Ammon's horn (tissue), 1 donor: ENCODE measurements at regions not wholly inside any gene's neighbourhood (a gene's known extent, or its start where the extent isn't known, plus 50 kb on each side); places are given as distances from the start of the nearest gene placed in this dataset.

ENCODE experiments used
- DNase-seq: peaks from one replicate; pipeline ENCODE4 v3.0.0-alpha.2; 2016; ENCODE audit warnings: low spot score

- no peak for DNase-seq
Measured at GRCh38 chr16:85990861-85991301, 91.9 kb downstream of the IRF8 start.

GRCh38 chr16:85991425-85991824 is 92.5 kb downstream of the IRF8 start:
- no peak for DNase-seq

GRCh38 chr16:85991856-85992255 is 92.9 kb downstream of the IRF8 start:
- DNase-seq: no peak

- DNase-seq: no peak
Measured at GRCh38 chr16:85992359-85992758, 93.4 kb downstream of the IRF8 start.

GRCh38 chr16:85992779-85993178 is 93.8 kb downstream of the IRF8 start:
- DNase-seq: no peak

- DNase-seq: no peak
Measured at GRCh38 chr16:85994492-85995490, 95.8 kb downstream of the IRF8 start.

- DNase-seq: no peak
Measured at GRCh38 chr16:85995541-85996423, 96.8 kb downstream of the IRF8 start.

GRCh38 chr16:85996843-85997242 is 97.9 kb downstream of the IRF8 start:
- no peak for DNase-seq

- no peak for DNase-seq
Measured at GRCh38 chr16:85998171-85998867, 99.4 kb downstream of the IRF8 start.

GRCh38 chr16:85998868-85999729 is 100.1 kb downstream of the IRF8 start:
- DNase-seq: no peak

- DNase-seq: no peak
Measured at GRCh38 chr16:85999778-86000177, 100.8 kb downstream of the IRF8 start.

GRCh38 chr16:86002178-86002900 is 103.4 kb downstream of the IRF8 start:
- no peak for DNase-seq

GRCh38 chr16:86007524-86007923 is 108.6 kb downstream of the IRF8 start:
- no peak for DNase-seq

- DNase-seq: no peak
Measured at GRCh38 chr16:86010680-86011141, 111.7 kb downstream of the IRF8 start.

GRCh38 chr16:86011532-86011931 is 112.6 kb downstream of the IRF8 start:
- no peak for DNase-seq

- DNase-seq: no peak
Measured at GRCh38 chr16:86012221-86012620, 113.3 kb downstream of the IRF8 start.

GRCh38 chr16:86013867-86014266 is 114.9 kb downstream of the IRF8 start:
- DNase-seq: no peak

- DNase-seq: no peak
Measured at GRCh38 chr16:86015606-86016005, 116.6 kb downstream of the IRF8 start.

- peak; percentile 77 for DNase-seq
Measured at GRCh38 chr16:86016201-86016965, 117.4 kb downstream of the IRF8 start.
